ENCODE measurements at regions not wholly inside any gene's neighbourhood (a gene's known extent, or its start where the extent isn't known, plus 50 kb on each side); places are given as distances from the start of the nearest gene placed in this dataset.
A peak's percentile ranks its signal among the peaks of the same experiment; 100 is the strongest.

DNA sequence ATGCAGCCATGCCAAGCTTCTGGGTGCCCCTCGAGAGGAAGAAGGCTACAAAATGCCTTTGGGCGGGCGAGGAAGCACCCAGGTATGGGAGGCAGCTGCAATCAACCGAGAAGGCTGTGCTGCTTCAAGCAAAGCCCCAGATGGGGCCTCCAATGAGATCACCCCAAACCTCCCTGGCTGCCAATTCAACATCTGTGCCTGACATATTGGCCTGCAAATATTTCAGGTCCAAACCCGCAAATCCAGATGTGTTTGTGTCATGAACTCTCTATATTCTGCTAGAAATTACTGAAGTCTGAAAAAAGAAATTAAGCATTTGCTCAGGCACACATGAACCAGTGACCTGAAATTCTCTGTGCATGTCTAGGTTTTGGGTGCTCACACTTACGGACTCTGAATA lies 78.8 kb upstream of the RCN1 start:
- no peak for DNase-seq
- no peaks in the 10 kb centered on the region for H3K9me2 ChIP-seq (replicated peaks; ENCODE audit: insufficient read depth, low read length)
- no peak overlapping the region for H3K4me3 ChIP-seq (ENCODE audit: low read length)
- TF ChIP-seq, protein P1, sequence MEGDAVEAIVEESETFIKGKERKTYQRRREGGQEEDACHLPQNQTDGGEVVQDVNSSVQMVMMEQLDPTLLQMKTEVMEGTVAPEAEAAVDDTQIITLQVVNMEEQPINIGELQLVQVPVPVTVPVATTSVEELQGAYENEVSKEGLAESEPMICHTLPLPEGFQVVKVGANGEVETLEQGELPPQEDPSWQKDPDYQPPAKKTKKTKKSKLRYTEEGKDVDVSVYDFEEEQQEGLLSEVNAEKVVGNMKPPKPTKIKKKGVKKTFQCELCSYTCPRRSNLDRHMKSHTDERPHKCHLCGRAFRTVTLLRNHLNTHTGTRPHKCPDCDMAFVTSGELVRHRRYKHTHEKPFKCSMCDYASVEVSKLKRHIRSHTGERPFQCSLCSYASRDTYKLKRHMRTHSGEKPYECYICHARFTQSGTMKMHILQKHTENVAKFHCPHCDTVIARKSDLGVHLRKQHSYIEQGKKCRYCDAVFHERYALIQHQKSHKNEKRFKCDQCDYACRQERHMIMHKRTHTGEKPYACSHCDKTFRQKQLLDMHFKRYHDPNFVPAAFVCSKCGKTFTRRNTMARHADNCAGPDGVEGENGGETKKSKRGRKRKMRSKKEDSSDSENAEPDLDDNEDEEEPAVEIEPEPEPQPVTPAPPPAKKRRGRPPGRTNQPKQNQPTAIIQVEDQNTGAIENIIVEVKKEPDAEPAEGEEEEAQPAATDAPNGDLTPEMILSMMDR (IDR thresholded peaks at IDR 0.05; ENCODE audit: low read length) = no peak
- TF ChIP-seq EZH2phosphoT487 (IDR thresholded peaks at IDR 0.05; ENCODE audit: low read length) (no peak), EZH2 (optimal IDR thresholded peaks at IDR 0.05; ENCODE audit: low read depth, low read length) (no peak)
- no peaks in the 10 kb centered on the region for H3K9me3 ChIP-seq (replicated peaks; ENCODE audit: insufficient read depth, low read length)
- H4K20me1 ChIP-seq (ENCODE audit: insufficient read depth, low read length) = no peaks in the 10 kb centered on the region
- no peaks in the 10 kb centered on the region for H3K27me3 ChIP-seq (replicated peaks; ENCODE audit: insufficient read depth, low read length)
- H3K4me2 ChIP-seq (ENCODE audit: low read depth, low read length) = no peak overlapping the region
- H3K79me2 ChIP-seq (ENCODE audit: low read length) = no peaks in the 10 kb centered on the region
- no peak overlapping the region for H3K9ac ChIP-seq (ENCODE audit: low read length)
- no peak overlapping the region for H3K27ac ChIP-seq (ENCODE audit: low read length)
- no peaks in the 10 kb centered on the region for H3F3A ChIP-seq (ENCODE audit: insufficient read depth, low read length)
- no peak overlapping the region for H2AFZ ChIP-seq (ENCODE audit: low read length)
- no peaks in the 10 kb centered on the region for H3K36me3 ChIP-seq (replicated peaks; ENCODE audit: insufficient read depth, low read length)
- no peaks in the 10 kb centered on the region for H3K4me1 ChIP-seq (ENCODE audit: low read length)

DNA sequence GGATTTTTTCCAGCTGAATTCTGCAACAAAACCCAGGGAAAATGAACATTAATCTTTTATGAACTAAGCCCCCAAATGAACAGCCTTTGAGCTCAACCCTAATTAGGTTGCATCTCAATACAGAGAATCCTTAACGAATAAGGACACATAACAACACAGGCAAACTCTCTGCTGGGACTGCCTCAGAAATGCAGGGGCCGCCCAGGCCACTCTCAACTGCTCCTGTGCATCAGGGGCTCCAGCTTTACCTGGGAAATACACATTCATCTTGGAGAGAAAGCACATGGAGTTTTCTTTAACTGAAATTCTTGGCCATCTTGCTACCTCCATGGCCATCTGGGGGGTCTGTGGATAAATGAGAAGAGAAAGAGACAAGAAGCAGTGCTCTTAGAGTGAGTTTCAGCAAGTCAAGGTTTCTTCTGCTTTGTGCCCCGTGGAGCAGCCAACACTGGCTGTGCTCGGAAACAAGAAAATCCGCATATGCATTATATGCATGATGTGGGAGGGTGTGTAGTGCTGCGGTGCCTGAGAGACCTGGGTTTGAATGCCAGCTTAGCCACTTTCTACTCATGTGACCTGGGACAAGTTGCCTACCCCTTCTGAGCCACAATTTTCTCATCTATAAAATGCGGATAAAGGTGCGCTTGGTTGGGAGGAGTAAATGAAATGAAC lies 81.9 kb upstream of the RCN1 start:
- Histone ChIP-seq H3K4me3 (ENCODE audit: low read length) (no peak overlapping the region), H3F3A (ENCODE audit: insufficient read depth, low read length) (no peaks in the 10 kb centered on the region), H3K4me2 (ENCODE audit: low read depth, low read length) (no peak overlapping the region), H3K4me1 (ENCODE audit: low read length) (no peaks in the 10 kb centered on the region), H3K9me3 (replicated peaks; ENCODE audit: insufficient read depth, low read length) (no peaks in the 10 kb centered on the region), H2AFZ (ENCODE audit: low read length) (no peak overlapping the region), H3K79me2 (ENCODE audit: low read length) (no peaks in the 10 kb centered on the region), H4K20me1 (ENCODE audit: insufficient read depth, low read length) (no peaks in the 10 kb centered on the region), H3K9me2 (replicated peaks; ENCODE audit: insufficient read depth, low read length) (no peaks in the 10 kb centered on the region), H3K27ac (ENCODE audit: low read length) (no peak overlapping the region), H3K9ac (ENCODE audit: low read length) (no peak overlapping the region), H3K27me3 (replicated peaks; ENCODE audit: insufficient read depth, low read length) (no peaks in the 10 kb centered on the region), H3K36me3 (replicated peaks; ENCODE audit: insufficient read depth, low read length) (no peaks in the 10 kb centered on the region)
- DNase-seq = no peak
- TF ChIP-seq, protein P1 (IDR thresholded peaks at IDR 0.05; ENCODE audit: low read length) = no peak

DNA sequence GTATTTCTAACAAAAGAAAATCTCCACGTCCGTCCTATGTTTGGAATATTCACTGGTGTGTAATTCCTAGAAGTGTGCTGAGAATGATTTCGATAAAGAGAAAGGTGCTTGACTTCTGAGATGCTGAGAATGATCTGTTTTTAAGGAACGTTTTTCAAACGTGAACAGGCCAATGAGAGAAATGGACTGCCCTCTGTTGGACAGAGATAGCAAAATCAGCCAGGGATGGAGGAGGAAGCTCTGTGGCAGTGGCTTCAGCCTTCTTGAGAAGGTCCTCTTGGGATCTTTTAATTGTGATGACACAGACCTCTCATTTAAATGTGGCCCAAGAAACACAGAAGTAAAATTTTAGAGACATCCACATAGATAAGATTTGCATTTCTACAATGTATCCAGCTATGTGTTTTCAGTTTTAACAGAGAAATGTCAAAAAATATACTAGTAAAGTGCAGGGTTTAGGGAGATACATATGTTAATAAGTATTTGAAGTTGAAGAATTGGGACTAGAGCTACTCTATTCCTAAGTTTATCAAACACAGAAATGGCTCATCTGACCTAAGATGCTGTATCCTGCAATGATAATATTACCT lies 84.0 kb upstream of the RCN1 start:
- Histone ChIP-seq H3K27ac (ENCODE audit: low read length) (no peak overlapping the region), H3K27me3 (replicated peaks; ENCODE audit: insufficient read depth, low read length) (no peaks in the 10 kb centered on the region), H2AFZ (ENCODE audit: low read length) (peak overlapping the region; percentile 39), H3K36me3 (replicated peaks; ENCODE audit: insufficient read depth, low read length) (no peaks in the 10 kb centered on the region), H3K9me2 (replicated peaks; ENCODE audit: insufficient read depth, low read length) (no peaks in the 10 kb centered on the region), H3F3A (ENCODE audit: insufficient read depth, low read length) (no peaks in the 10 kb centered on the region), H3K9ac (ENCODE audit: low read length) (no peak overlapping the region), H3K4me3 (ENCODE audit: low read length) (no peak overlapping the region), H4K20me1 (ENCODE audit: insufficient read depth, low read length) (no peaks in the 10 kb centered on the region), H3K4me1 (ENCODE audit: low read length) (no peaks in the 10 kb centered on the region), H3K4me2 (ENCODE audit: low read depth, low read length) (peak overlapping the region; percentile 17; the same call in 1 of the 2 replicates), H3K79me2 (ENCODE audit: low read length) (no peaks in the 10 kb centered on the region), H3K9me3 (replicated peaks; ENCODE audit: insufficient read depth, low read length) (no peaks in the 10 kb centered on the region)
- DNase-seq = peak; percentile 54
- TF ChIP-seq, protein P1 (IDR thresholded peaks at IDR 0.05; ENCODE audit: low read length) = peak; percentile 75
- no peak for TF ChIP-seq EZH2phosphoT487 (IDR thresholded peaks at IDR 0.05; ENCODE audit: low read length)
- TF ChIP-seq EZH2 (optimal IDR thresholded peaks at IDR 0.05; ENCODE audit: low read depth, low read length) = no peak

Measured in MM.1S (cell line).